ENCODE measurements at regions not wholly inside any gene's neighbourhood (a gene's known extent, or its start where the extent isn't known, plus 50 kb on each side); places are given as distances from the start of the nearest gene placed in this dataset.

- DNase-seq (ENCODE audit: low read depth) = no peak
- TF ChIP-seq, protein P1, sequence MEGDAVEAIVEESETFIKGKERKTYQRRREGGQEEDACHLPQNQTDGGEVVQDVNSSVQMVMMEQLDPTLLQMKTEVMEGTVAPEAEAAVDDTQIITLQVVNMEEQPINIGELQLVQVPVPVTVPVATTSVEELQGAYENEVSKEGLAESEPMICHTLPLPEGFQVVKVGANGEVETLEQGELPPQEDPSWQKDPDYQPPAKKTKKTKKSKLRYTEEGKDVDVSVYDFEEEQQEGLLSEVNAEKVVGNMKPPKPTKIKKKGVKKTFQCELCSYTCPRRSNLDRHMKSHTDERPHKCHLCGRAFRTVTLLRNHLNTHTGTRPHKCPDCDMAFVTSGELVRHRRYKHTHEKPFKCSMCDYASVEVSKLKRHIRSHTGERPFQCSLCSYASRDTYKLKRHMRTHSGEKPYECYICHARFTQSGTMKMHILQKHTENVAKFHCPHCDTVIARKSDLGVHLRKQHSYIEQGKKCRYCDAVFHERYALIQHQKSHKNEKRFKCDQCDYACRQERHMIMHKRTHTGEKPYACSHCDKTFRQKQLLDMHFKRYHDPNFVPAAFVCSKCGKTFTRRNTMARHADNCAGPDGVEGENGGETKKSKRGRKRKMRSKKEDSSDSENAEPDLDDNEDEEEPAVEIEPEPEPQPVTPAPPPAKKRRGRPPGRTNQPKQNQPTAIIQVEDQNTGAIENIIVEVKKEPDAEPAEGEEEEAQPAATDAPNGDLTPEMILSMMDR (IDR thresholded peaks at IDR 0.05; ENCODE audit: low read depth, low read length, missing control alignments) = no peak
- H3K4me3 ChIP-seq (ENCODE audit: low read depth, low read length) = no peak overlapping the region
Measured at GRCh38 chr3:124491098-124491497, 239.2 kb upstream of the UMPS start.

DNA sequence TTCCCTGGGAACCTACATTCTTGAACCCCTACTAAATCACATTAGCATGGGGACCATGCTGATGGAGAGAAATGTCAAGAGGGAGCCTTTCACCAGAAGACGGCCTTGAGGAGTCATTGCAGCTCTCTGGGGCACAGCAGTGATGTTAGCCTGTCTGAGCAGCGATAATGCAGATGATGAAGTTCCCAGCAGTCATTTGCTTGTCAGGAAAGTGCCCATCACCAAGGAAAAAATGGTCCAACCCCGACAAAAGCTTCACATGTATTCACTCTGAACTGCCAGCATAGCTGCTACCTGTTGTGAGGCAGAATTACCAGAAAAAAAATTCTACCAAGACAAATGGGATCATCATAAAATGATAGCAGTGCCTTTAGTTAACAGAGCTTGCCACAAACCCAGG lies 238.4 kb upstream of the UMPS start:
- TF ChIP-seq, protein P1 (IDR thresholded peaks at IDR 0.05; ENCODE audit: low read depth, low read length, missing control alignments) = no peak
- DNase-seq (ENCODE audit: low read depth) = no peak
- H3K4me3 ChIP-seq (ENCODE audit: low read depth, low read length) = no peak overlapping the region

DNA sequence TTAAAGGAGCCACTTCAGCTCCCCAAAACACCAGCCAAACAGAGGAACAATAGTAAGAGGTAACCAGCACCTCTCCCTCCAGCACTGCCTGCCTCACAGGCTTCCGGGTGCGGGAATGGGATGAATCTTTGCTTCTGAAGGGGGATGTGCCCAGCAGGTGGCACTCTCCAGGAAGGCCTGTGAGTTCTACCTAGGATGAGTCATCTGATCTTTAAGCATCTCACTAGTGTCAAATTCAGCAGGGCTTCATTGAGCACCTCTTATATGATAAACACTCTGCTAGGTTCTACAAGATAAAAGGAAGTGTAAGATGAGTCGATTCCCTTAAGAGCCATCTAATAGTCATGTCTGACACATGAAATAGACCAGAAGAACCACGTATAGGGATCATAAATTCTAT lies 237.4 kb upstream of the UMPS start:
- TF ChIP-seq, protein P1 (IDR thresholded peaks at IDR 0.05; ENCODE audit: low read depth, low read length, missing control alignments) = peak; percentile 60
- H3K4me3 ChIP-seq (ENCODE audit: low read depth, low read length) = no peak overlapping the region
- DNase-seq (ENCODE audit: low read depth) = peak; percentile 15

DNA sequence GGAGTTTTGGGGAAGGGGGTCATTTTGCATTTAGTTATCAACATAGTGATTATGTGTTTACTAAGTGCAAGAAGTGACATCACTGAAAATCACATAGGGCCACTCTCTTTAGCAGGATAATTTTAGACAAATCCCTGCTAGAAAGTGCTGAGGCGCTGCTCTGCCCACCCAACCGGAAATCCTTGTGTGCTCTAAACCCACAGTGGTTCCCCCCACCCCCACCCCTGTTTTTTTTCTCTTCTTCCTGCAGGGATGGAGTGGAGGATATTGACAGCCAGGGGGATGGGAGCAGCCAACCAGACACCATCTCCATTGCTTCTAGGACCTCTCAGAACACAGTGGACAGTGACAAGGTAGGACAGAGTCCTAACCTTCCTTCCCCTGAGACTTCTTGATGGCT lies 234.2 kb upstream of the UMPS start:
- TF ChIP-seq, protein P1 (IDR thresholded peaks at IDR 0.05; ENCODE audit: low read depth, low read length, missing control alignments) = no peak
- no peak for DNase-seq (ENCODE audit: low read depth)
- no peak overlapping the region for H3K4me3 ChIP-seq (ENCODE audit: low read depth, low read length)

- TF ChIP-seq, protein P1 (IDR thresholded peaks at IDR 0.05; ENCODE audit: low read depth, low read length, missing control alignments) = no peak
- DNase-seq (ENCODE audit: low read depth) = no peak
- H3K4me3 ChIP-seq (ENCODE audit: low read depth, low read length) = no peak overlapping the region
Measured at GRCh38 chr3:124497487-124497886, 232.8 kb upstream of the UMPS start.

DNA sequence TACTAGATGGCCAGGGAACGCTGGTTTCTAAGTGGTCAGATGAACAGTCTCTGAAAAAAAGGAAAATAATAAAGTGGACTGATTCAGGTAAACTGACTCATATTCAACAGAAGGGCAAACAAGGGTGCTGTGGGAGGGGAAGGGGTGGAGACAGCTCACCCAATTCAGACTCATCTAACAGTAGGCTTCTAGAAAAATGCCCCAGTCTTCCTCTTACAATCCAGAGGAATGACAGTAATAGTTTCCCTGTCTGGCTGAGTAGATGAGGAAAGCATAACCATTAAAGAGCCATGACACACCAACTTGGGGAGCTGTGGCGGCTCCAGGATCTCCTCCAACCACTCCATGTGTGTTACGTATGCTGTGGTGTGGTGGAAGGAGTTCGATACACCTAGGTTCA lies 231.4 kb upstream of the UMPS start:
- TF ChIP-seq, protein P1 (IDR thresholded peaks at IDR 0.05; ENCODE audit: low read depth, low read length, missing control alignments) = no peak
- no peak overlapping the region for H3K4me3 ChIP-seq (ENCODE audit: low read depth, low read length)
- no peak for DNase-seq (ENCODE audit: low read depth)

GRCh38 chr3:124504332-124505059 lies 225.8 kb upstream of the UMPS start:
- no peak overlapping the region for H3K4me3 ChIP-seq (ENCODE audit: low read depth, low read length)
- TF ChIP-seq, protein P1 (IDR thresholded peaks at IDR 0.05; ENCODE audit: low read depth, low read length, missing control alignments) = no peak
- DNase-seq (ENCODE audit: low read depth) = no peak

Data from GM12864 (cell line).